ENCODE measurements at regions not wholly inside any gene's neighbourhood (a gene's known extent, or its start where the extent isn't known, plus 50 kb on each side); places are given as distances from the start of the nearest gene placed in this dataset.

GRCh38 chr3:64397573-64397972, 172.3 kb upstream of the PRICKLE2 start:
- CTCF ChIA-PET, result no interaction called here
- intact Hi-C loops (cut with micrococcal nuclease), result no loop called here

GRCh38 chr3:64395490-64395889, 170.2 kb upstream of the PRICKLE2 start:
- POLR2A ChIA-PET, result no interaction called here
- no peaks in the 10 kb centered on the region for H3K36me3 ChIP-seq (ENCODE audit: control insufficient read depth in 1 of 2, insufficient read depth in 2 of 2, low read length in 2 of 2)
- intact Hi-C loops (cut with micrococcal nuclease), result no loop called here
- no peak overlapping the region for H3K4me2 ChIP-seq (ENCODE audit: low read length)
- no peak overlapping the region for H3K9ac ChIP-seq (ENCODE audit: low read length)
- no peaks in the 10 kb centered on the region for H3K79me2 ChIP-seq (ENCODE audit: insufficient read depth, low read length)
- DNase-seq (ENCODE audit: low read depth, low spot score) (no peak), ATAC-seq (no peak)
- BruUV-seq (replicated peaks), result no TSS peak
- H3K4me1 ChIP-seq (ENCODE audit: control insufficient read depth in 1 of 2, insufficient read depth in 2 of 2, low read length in 2 of 2), result no peaks in the 10 kb centered on the region
- no peaks in the 10 kb centered on the region for H4K20me1 ChIP-seq (ENCODE audit: insufficient read depth)
- CTCF ChIA-PET, result no interaction called here
- no peak overlapping the region for H3K27ac ChIP-seq (ENCODE audit: low read depth, low read length)
- H3K4me3 ChIP-seq (replicated peaks in 1 of 2; ENCODE audit: low read depth in 1 of 2, low read length in 2 of 2), result no peak overlapping the region
- no peaks in the 10 kb centered on the region for H3K9me3 ChIP-seq (ENCODE audit: control insufficient read depth in 1 of 2, insufficient read depth in 1 of 2, low read depth in 1 of 2, low read length in 2 of 2)
- H3K9me2 ChIP-seq (ENCODE audit: insufficient read depth), result no peaks in the 10 kb centered on the region
- H2AFZ ChIP-seq (ENCODE audit: low read depth, low read length, poor library complexity, severe bottlenecking), result no peak overlapping the region
- peaks cover 6% of the 10 kb centered on the region; the same call in 1 of the 2 replicates for H3K27me3 ChIP-seq (ENCODE audit: insufficient read depth, low read length)
- RAD21 ChIA-PET (ENCODE audit: low non-redundant PET in 1 of 2, low total read pairs in 2 of 2, uncharacterized antibody in 2 of 2, unreplicated experiment in 2 of 2), result no interaction called here
- TF ChIP-seq SIN3A (IDR thresholded peaks at IDR 0.05; ENCODE audit: low read depth) (no peak), CTCF (IDR thresholded peaks at IDR 0.05 in 2 of 3, conservative IDR thresholded peaks at IDR 0.05 in 1 of 3; ENCODE audit: borderline replicate concordance in 1 of 3, insufficient read depth in 1 of 3, low read depth in 2 of 3, low read length in 2 of 3) (no peak), ELF1 (IDR thresholded peaks at IDR 0.05; ENCODE audit: borderline replicate concordance, low read depth) (no peak), EGR1 (IDR thresholded peaks at IDR 0.05; ENCODE audit: low read depth) (no peak), POLR2AphosphoS5 (IDR thresholded peaks at IDR 0.05; ENCODE audit: low read depth, low read length) (no peak), ZBTB33 (IDR thresholded peaks at IDR 0.05; ENCODE audit: extremely low read depth, insufficient replicate concordance, low read length) (no peak), MAX (IDR thresholded peaks at IDR 0.05) (no peak), ATF3 (IDR thresholded peaks at IDR 0.05) (no peak), ZFX (IDR thresholded peaks at IDR 0.05) (no peak), SRF (IDR thresholded peaks at IDR 0.05; ENCODE audit: low read depth) (no peak)

More at GRCh38 chr3:64397573-64397972, 172.3 kb upstream of the PRICKLE2 start:
- ATAC-seq (no peak), DNase-seq (ENCODE audit: low read depth, low spot score) (no peak)
- Histone ChIP-seq H3K9me2 (ENCODE audit: insufficient read depth) (no peaks in the 10 kb centered on the region), H3K79me2 (ENCODE audit: insufficient read depth, low read length) (no peaks in the 10 kb centered on the region), H3K4me2 (ENCODE audit: low read length) (no peak overlapping the region), H3K4me1 (ENCODE audit: control insufficient read depth in 1 of 2, insufficient read depth in 2 of 2, low read length in 2 of 2) (no peaks in the 10 kb centered on the region), H3K9ac (ENCODE audit: low read length) (no peak overlapping the region), H3K4me3 (replicated peaks in 1 of 2; ENCODE audit: low read depth in 1 of 2, low read length in 2 of 2) (no peak overlapping the region), H3K9me3 (ENCODE audit: control insufficient read depth in 1 of 2, insufficient read depth in 1 of 2, low read depth in 1 of 2, low read length in 2 of 2) (no peaks in the 10 kb centered on the region), H4K20me1 (ENCODE audit: insufficient read depth) (no peaks in the 10 kb centered on the region), H3K27me3 (ENCODE audit: insufficient read depth, low read length) (no peaks in the 10 kb centered on the region; the same call in 1 of the 2 replicates), H3K36me3 (ENCODE audit: control insufficient read depth in 1 of 2, insufficient read depth in 2 of 2, low read length in 2 of 2) (no peaks in the 10 kb centered on the region), H2AFZ (ENCODE audit: low read depth, low read length, poor library complexity, severe bottlenecking) (no peak overlapping the region), H3K27ac (ENCODE audit: low read depth, low read length) (no peak overlapping the region)
- TF ChIP-seq CTCF (IDR thresholded peaks at IDR 0.05 in 2 of 3, conservative IDR thresholded peaks at IDR 0.05 in 1 of 3; ENCODE audit: borderline replicate concordance in 1 of 3, insufficient read depth in 1 of 3, low read depth in 2 of 3, low read length in 2 of 3) (no peak), RAD21 (IDR thresholded peaks at IDR 0.05; ENCODE audit: low read depth) (no peak)
- no TSS peak for BruUV-seq (replicated peaks)
- ChIA-PET RAD21 (ENCODE audit: low non-redundant PET in 1 of 2, low total read pairs in 2 of 2, uncharacterized antibody in 2 of 2, unreplicated experiment in 2 of 2) (no interaction called here), POLR2A (no interaction called here)
